ENCODE measurements at regions not wholly inside any gene's neighbourhood (a gene's known extent, or its start where the extent isn't known, plus 50 kb on each side); places are given as distances from the start of the nearest gene placed in this dataset.

GRCh38 chr12:30806989-30807694 is 52.4 kb upstream of the CAPRIN2 start:
- TF ChIP-seq, protein P1, sequence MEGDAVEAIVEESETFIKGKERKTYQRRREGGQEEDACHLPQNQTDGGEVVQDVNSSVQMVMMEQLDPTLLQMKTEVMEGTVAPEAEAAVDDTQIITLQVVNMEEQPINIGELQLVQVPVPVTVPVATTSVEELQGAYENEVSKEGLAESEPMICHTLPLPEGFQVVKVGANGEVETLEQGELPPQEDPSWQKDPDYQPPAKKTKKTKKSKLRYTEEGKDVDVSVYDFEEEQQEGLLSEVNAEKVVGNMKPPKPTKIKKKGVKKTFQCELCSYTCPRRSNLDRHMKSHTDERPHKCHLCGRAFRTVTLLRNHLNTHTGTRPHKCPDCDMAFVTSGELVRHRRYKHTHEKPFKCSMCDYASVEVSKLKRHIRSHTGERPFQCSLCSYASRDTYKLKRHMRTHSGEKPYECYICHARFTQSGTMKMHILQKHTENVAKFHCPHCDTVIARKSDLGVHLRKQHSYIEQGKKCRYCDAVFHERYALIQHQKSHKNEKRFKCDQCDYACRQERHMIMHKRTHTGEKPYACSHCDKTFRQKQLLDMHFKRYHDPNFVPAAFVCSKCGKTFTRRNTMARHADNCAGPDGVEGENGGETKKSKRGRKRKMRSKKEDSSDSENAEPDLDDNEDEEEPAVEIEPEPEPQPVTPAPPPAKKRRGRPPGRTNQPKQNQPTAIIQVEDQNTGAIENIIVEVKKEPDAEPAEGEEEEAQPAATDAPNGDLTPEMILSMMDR (IDR thresholded peaks at IDR 0.05; ENCODE audit: low read depth, low read length): peak; percentile 73
- Histone ChIP-seq H3K4me1 (ENCODE audit: low read depth) (no peaks in the 10 kb centered on the region), H3K36me3 (no peaks in the 10 kb centered on the region), H3K27ac (no peak overlapping the region), H3K4me3 (no peak overlapping the region), H3K27me3 (no peaks in the 10 kb centered on the region), H3K9me3 (ENCODE audit: low read depth) (no peaks in the 10 kb centered on the region)
- peak; percentile 76 to 90 for DNase-seq (ENCODE audit: low read depth in 1 of 2, low spot score in 1 of 2)

DNA sequence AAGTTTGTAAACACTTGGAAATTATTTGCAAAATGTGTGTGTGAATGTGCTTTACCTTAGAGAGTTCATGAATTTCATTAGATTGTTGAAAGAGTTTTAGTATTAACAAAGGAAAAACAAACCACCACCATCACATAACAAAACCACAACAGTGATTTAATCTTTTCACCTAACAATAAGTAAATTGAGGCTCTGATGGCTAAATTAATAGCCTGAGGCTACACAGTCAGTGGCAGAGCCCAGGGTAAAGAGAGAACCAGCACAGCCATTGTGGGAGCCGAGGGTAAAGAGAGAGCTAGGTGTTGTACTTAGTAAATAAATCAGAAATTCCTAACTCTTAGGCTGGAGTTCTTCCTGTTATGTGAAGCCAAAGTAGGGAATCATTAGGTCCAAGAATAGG is 51.2 kb upstream of the CAPRIN2 start:
- Histone ChIP-seq H3K4me1 (ENCODE audit: low read depth) (no peaks in the 10 kb centered on the region), H3K4me3 (no peak overlapping the region), H3K36me3 (no peaks in the 10 kb centered on the region), H3K27me3 (no peaks in the 10 kb centered on the region), H3K27ac (no peak overlapping the region), H3K9me3 (ENCODE audit: low read depth) (no peaks in the 10 kb centered on the region)
- TF ChIP-seq, protein P1 (IDR thresholded peaks at IDR 0.05; ENCODE audit: low read depth, low read length): no peak
- no peak for DNase-seq (ENCODE audit: low read depth in 1 of 2, low spot score in 1 of 2)

All from cardiac muscle cell (in vitro differentiated cells and primary cell).